Liver (tissue), 7 donors: ENCODE measurements at regions not wholly inside any gene's neighbourhood (a gene's known extent, or its start where the extent isn't known, plus 50 kb on each side); places are given as distances from the start of the nearest gene placed in this dataset.
"Not testable (repeated sequence)": the region's sequence is repeated elsewhere in the genome, so short reads cannot be mapped to it uniquely, and the experiment has no call there.

Source experiments
- DNase-seq: peaks from one replicate; pipeline ENCODE4 v3.0.0-alpha.2; 2017; ENCODE audit warnings: low spot score
- H3K27ac ChIP-seq, 2 donors: one replicate each; pipeline ENCODE4 v1.7.0; 2013; ENCODE audit warnings: inconsistent platforms in 2 of 2, low read length in 2 of 2, control low read depth in 1 of 2, low read depth in 1 of 2, mild to moderate bottlenecking in 1 of 2
- H3K27me3 ChIP-seq, 4 donors: one replicate each; pipeline versions ENCODE4 v1.6.1 to v1.7.0; 2013; ENCODE audit warnings: low read length in 3 of 4, inconsistent platforms in 1 of 4, mild to moderate bottlenecking in 1 of 4, moderate library complexity in 1 of 4; ENCODE audit not compliant: control insufficient read depth in 4 of 4, insufficient read depth in 4 of 4
- H3K36me3 ChIP-seq, 4 donors: one replicate each; pipeline versions ENCODE4 v1.6.1 to v1.7.0; 2013; ENCODE audit warnings: low read length in 3 of 4, mild to moderate bottlenecking in 3 of 4, low read depth in 1 of 4, moderate library complexity in 1 of 4; ENCODE audit not compliant: control insufficient read depth in 4 of 4, insufficient read depth in 3 of 4
- H3K4me1 ChIP-seq, 4 donors: one replicate each; pipeline versions ENCODE4 v1.6.1 to v1.7.0; 2013; ENCODE audit warnings: low read length in 3 of 4, mild to moderate bottlenecking in 3 of 4, moderate library complexity in 1 of 4; ENCODE audit not compliant: control insufficient read depth in 4 of 4, insufficient read depth in 4 of 4
- H3K4me3 ChIP-seq, 3 donors: one replicate each; pipeline versions ENCODE4 v1.6.1 to v1.7.0; 2013; ENCODE audit warnings: low read length in 3 of 3, control low read depth in 1 of 3, low read depth in 1 of 3, mild to moderate bottlenecking in 1 of 3
- H3K9ac ChIP-seq, 2 donors: one replicate each; pipeline ENCODE4 v1.7.0; 2013; ENCODE audit warnings: low read length in 2 of 2, mild to moderate bottlenecking in 2 of 2, moderate library complexity in 2 of 2, control low read depth in 1 of 2, low read depth in 1 of 2
- H3K9me3 ChIP-seq, 4 donors: one replicate each; pipeline versions ENCODE4 v1.6.1 to v1.7.0; 2013; ENCODE audit warnings: low read length in 3 of 4; ENCODE audit not compliant: control insufficient read depth in 4 of 4
- ATF3 ChIP-seq: IDR thresholded peaks from 2 replicates; pipeline ENCODE4 v1.6.1; 2016; ENCODE audit warnings: antibody characterized with exemption
- EGR1 ChIP-seq, 2 donors: IDR thresholded peaks; 2 replicates each; pipeline ENCODE4 v1.6.1; 2016 to 2018; ENCODE audit warnings: antibody characterized with exemption in 2 of 2, low read depth in 2 of 2
- FOXA1 ChIP-seq: IDR thresholded peaks from 2 replicates; pipeline ENCODE4 v1.6.1; 2016; ENCODE audit warnings: antibody characterized with exemption
- FOXA2 ChIP-seq: IDR thresholded peaks from 2 replicates; pipeline ENCODE4 v1.6.1; 2016; ENCODE audit warnings: antibody characterized with exemption
- GABPA ChIP-seq, 2 donors: IDR thresholded peaks in 1 of 2; conservative IDR thresholded peaks in 1 of 2; 2 replicates each; pipeline ENCODE4 v1.6.1; 2016; ENCODE audit warnings: antibody characterized with exemption in 2 of 2, mild to moderate bottlenecking in 1 of 2, moderate library complexity in 1 of 2
- HNF4A ChIP-seq, 2 donors: conservative IDR thresholded peaks; 2 replicates each; pipeline ENCODE4 v1.6.1; 2016; ENCODE audit warnings: antibody characterized with exemption in 2 of 2, mild to moderate bottlenecking in 2 of 2
- HNF4G ChIP-seq: IDR thresholded peaks from 2 replicates; pipeline ENCODE4 v1.6.1; 2016; ENCODE audit warnings: antibody characterized with exemption
- JUND ChIP-seq, 2 donors: IDR thresholded peaks; 2 replicates each; pipeline ENCODE4 v1.6.1; 2016; ENCODE audit warnings: antibody characterized with exemption in 2 of 2
- REST ChIP-seq: IDR thresholded peaks from 2 replicates; pipeline ENCODE4 v1.6.1; 2016; ENCODE audit warnings: antibody characterized with exemption, mild to moderate bottlenecking
- RXRA ChIP-seq, 2 donors: IDR thresholded peaks; 2 replicates each; pipeline ENCODE4 v1.6.1; 2017 to 2018; ENCODE audit warnings: antibody characterized with exemption in 2 of 2, mild to moderate bottlenecking in 1 of 2
- SP1 ChIP-seq: IDR thresholded peaks from 2 replicates; pipeline ENCODE4 v1.6.1; 2018; ENCODE audit warnings: antibody characterized with exemption, mild to moderate bottlenecking
- YY1 ChIP-seq: IDR thresholded peaks from 2 replicates; pipeline ENCODE4 v1.6.1; 2016; ENCODE audit warnings: antibody characterized with exemption, mild to moderate bottlenecking
- WGBS: extraction: QIAGEN DNeasy Blood & Tissue Kit; methylation state at CpG from one replicate; pipeline ENCODE4 v1.1.7; 2013; 5-methylcytosine and 5-hydroxymethylcytosine counted together
- TF ChIP-seq, protein P1 (sequence below): IDR thresholded peaks from 2 replicates; pipeline ENCODE4 v1.6.1; 2016; ENCODE audit warnings: antibody characterized with exemption
- donor health status: healthy.
- donor health status: healthy.
- donor health status: healthy.
- donor health status: healthy.

DNA sequence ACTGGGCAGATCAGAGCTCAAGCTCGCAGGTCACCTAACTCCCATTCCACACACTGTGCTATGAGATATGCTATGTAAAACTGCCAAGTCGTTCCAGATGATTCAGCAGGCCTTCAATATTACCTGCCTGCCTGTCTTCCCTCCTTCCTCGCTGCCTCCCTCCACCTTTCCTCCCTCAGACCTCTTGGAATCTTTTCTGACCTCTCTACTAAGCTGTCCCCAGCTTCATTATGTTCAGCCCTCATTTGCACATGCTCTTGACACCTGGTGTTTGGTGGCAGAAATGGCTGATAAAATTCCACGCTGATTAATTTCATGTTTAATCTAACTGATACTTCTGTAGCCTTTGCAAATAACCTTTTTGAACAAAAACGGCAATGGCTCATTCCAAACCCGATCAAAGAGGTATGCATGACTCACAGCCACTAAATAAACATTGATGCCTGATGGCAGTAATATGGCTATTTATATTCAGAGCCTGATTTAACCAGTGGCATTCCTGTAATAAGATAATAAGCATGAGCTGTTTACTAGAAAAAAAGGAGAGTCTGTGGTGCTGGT, 130.8 kb upstream of the EGLN3 start:
- Histone ChIP-seq H3K9me3 (no peaks in the 10 kb centered on the region), H3K27ac (no peak overlapping the region), H3K4me3 (no peak overlapping the region), H3K27me3 (no peaks in the 10 kb centered on the region), H3K36me3 (no peaks in the 10 kb centered on the region), H3K9ac (no peak overlapping the region), H3K4me1 (no peaks in the 10 kb centered on the region)
- TF ChIP-seq EGR1 (IDR thresholded peaks at IDR 0.05; ENCODE audit: low read depth in 2 of 2) (no peak), JUND (IDR thresholded peaks at IDR 0.05) (peak in 1 of 2 donors; percentile 26), GABPA (IDR thresholded peaks at IDR 0.05 in 1 of 2, conservative IDR thresholded peaks at IDR 0.05 in 1 of 2) (no peak), FOXA1 (no peak), FOXA2 (no peak)
- DNase-seq: no peak
- WGBS: 52% methylated on average over 6 of the region's 6 CpGs

- Histone ChIP-seq H3K4me1 (no peaks in the 10 kb centered on the region), H3K9me3 (no peaks in the 10 kb centered on the region), H3K27ac (no peak overlapping the region), H3K9ac (no peak overlapping the region), H3K4me3 (no peak overlapping the region), H3K36me3 (no peaks in the 10 kb centered on the region), H3K27me3 (no peaks in the 10 kb centered on the region)
- 84% methylated on average over 7 of the region's 7 CpGs for WGBS
- TF ChIP-seq YY1: no peak
- TF ChIP-seq, protein P1, sequence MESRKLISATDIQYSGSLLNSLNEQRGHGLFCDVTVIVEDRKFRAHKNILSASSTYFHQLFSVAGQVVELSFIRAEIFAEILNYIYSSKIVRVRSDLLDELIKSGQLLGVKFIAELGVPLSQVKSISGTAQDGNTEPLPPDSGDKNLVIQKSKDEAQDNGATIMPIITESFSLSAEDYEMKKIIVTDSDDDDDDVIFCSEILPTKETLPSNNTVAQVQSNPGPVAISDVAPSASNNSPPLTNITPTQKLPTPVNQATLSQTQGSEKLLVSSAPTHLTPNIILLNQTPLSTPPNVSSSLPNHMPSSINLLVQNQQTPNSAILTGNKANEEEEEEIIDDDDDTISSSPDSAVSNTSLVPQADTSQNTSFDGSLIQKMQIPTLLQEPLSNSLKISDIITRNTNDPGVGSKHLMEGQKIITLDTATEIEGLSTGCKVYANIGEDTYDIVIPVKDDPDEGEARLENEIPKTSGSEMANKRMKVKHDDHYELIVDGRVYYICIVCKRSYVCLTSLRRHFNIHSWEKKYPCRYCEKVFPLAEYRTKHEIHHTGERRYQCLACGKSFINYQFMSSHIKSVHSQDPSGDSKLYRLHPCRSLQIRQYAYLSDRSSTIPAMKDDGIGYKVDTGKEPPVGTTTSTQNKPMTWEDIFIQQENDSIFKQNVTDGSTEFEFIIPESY: no peak
- TF ChIP-seq RXRA (IDR thresholded peaks at IDR 0.05): no peak
- TF ChIP-seq GABPA (IDR thresholded peaks at IDR 0.05 in 1 of 2, conservative IDR thresholded peaks at IDR 0.05 in 1 of 2): no peak
- TF ChIP-seq SP1: no peak
- no peak for TF ChIP-seq FOXA2
- no peak for TF ChIP-seq HNF4G
- no peak for DNase-seq
Observed at GRCh38 chr14:34081101-34081575, 130.3 kb upstream of the EGLN3 start.

DNA sequence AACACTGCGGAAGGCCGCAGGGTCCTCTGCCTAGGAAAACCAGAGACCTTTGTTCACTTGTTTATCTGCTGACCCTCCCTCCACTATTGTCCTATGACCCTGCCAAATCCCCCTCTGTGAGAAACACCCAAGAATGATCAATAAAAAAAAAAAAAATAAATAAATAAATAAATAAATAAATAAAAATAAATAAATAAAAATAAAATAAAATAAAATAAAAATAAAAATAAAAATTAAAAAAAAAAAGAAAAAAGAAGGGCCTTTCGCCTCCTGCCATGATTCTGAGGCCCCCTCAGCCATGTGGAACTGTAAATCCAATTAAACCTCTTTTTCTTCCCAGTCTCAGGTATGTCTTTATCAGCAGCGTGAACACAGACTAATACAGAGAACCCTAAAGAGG, 128.8 kb upstream of the EGLN3 start:
- H3K36me3 ChIP-seq, H3K27ac ChIP-seq, H3K9ac ChIP-seq, H3K4me3 ChIP-seq, H3K4me1 ChIP-seq, H3K9me3 ChIP-seq, H3K27me3 ChIP-seq, DNase-seq: not testable (repeated sequence)
- 92% methylated on average over 2 of the region's 4 CpGs for WGBS

DNA sequence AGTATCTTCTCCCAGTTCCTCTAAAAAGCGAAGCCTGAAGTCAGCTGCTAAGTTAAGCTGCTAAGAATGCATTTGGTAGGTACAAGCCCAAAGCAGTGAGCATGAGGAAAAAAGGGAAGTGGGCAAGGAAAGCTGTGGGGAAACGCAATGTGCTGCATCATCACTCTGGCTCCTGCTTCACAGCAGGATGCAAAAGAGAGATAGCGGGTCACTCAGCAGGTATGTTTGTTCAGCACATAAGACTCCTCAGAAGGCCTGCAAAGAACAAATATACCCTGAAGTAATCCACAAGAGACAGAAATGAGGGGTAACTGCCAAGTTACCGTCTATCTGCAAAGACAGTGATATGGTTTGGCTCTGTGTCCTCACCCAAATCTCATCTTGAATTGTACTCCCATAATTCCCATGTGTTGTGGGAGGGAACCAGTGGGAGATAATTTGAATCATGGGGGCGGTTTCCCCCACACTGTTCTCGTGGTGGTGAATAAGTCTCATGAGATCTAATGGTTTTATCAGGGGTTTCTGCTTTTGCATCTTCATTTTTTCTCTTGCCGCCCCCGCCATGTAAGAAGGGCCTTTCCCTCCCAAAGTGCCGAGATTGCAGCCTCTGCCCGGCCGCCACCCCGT, 127.4 kb upstream of the EGLN3 start:
- H3K36me3 ChIP-seq: no peaks in the 10 kb centered on the region
- 75% methylated on average over 12 of the region's 12 CpGs for WGBS
- no peak overlapping the region for H3K27ac ChIP-seq
- H3K27me3 ChIP-seq: no peaks in the 10 kb centered on the region
- no peak overlapping the region for H3K9ac ChIP-seq
- H3K4me1 ChIP-seq: no peaks in the 10 kb centered on the region
- TF ChIP-seq JUND (IDR thresholded peaks at IDR 0.05) (no peak), FOXA1 (no peak), HNF4A (conservative IDR thresholded peaks at IDR 0.05) (no peak), REST (no peak), GABPA (IDR thresholded peaks at IDR 0.05 in 1 of 2, conservative IDR thresholded peaks at IDR 0.05 in 1 of 2) (no peak), ATF3 (no peak)
- TF ChIP-seq, protein P1: no peak
- no peak for DNase-seq
- H3K9me3 ChIP-seq: no peaks in the 10 kb centered on the region
- no peak overlapping the region for H3K4me3 ChIP-seq
